GM18511 (cell line): ENCODE measurements at regions not wholly inside any gene's neighbourhood (a gene's known extent, or its start where the extent isn't known, plus 50 kb on each side); places are given as distances from the start of the nearest gene placed in this dataset.

ENCODE experiments used
- ATAC-seq: cut with Tn5 transposase; IDR thresholded peaks from one replicate; pipeline ENCODE4 v1.9.1; 2021; ENCODE audit warnings: mild to moderate bottlenecking, moderate library complexity; ENCODE audit not compliant: unreplicated experiment

- no peak for ATAC-seq
These were observed 169.3 kb upstream of the BLID start for GRCh38 chr11:122285070-122285988.

- no peak for ATAC-seq
These were observed 164.9 kb upstream of the BLID start for GRCh38 chr11:122280870-122281269.

- ATAC-seq = no peak
These were observed 163.2 kb upstream of the BLID start for GRCh38 chr11:122279194-122279593.

- ATAC-seq = no peak
These were observed 161.5 kb upstream of the BLID start for GRCh38 chr11:122277493-122277892.

GRCh38 chr11:122276221-122276620 is 160.2 kb upstream of the BLID start:
- ATAC-seq = no peak

GRCh38 chr11:122275508-122275907 is 159.5 kb upstream of the BLID start:
- no peak for ATAC-seq

GRCh38 chr11:122273476-122274191 is 157.6 kb upstream of the BLID start:
- ATAC-seq = no peak

GRCh38 chr11:122271745-122272144 is 155.7 kb upstream of the BLID start:
- no peak for ATAC-seq

- ATAC-seq = no peak
These were observed 155.1 kb upstream of the BLID start for GRCh38 chr11:122271137-122271536.

- no peak for ATAC-seq
These were observed 154.5 kb upstream of the BLID start for GRCh38 chr11:122270535-122270934.

GRCh38 chr11:122269824-122270223 is 153.8 kb upstream of the BLID start:
- ATAC-seq = no peak

GRCh38 chr11:122268601-122269130 is 152.7 kb upstream of the BLID start:
- ATAC-seq = no peak

- ATAC-seq = no peak
These were observed 151.6 kb upstream of the BLID start for GRCh38 chr11:122267602-122268001.

- no peak for ATAC-seq
These were observed 150.0 kb upstream of the BLID start for GRCh38 chr11:122265981-122266380.

GRCh38 chr11:122264121-122264520 is 148.1 kb upstream of the BLID start:
- no peak for ATAC-seq

GRCh38 chr11:122261546-122261945 is 145.5 kb upstream of the BLID start:
- ATAC-seq = no peak

- no peak for ATAC-seq
These were observed 143.3 kb upstream of the BLID start for GRCh38 chr11:122259195-122259821.

GRCh38 chr11:122258446-122259194 is 142.6 kb upstream of the BLID start:
- ATAC-seq = no peak

- ATAC-seq = no peak
These were observed 137.7 kb upstream of the BLID start for GRCh38 chr11:122253589-122254231.

- no peak for ATAC-seq
These were observed 132.9 kb upstream of the BLID start for GRCh38 chr11:122248939-122249338.
